WTC11 (cell line): ENCODE measurements at regions not wholly inside any gene's neighbourhood (a gene's known extent, or its start where the extent isn't known, plus 50 kb on each side); places are given as distances from the start of the nearest gene placed in this dataset.

Source experiments
- ATAC-seq: fragments of 200-7000 bp; cut with Tn5 transposase; 2 replicates; pipeline ENCODE4 v1.10.0; 2021; ENCODE audit warnings: mild to moderate bottlenecking, moderate library complexity
- CTCF ChIA-PET: fragments of 300-600 bp; sonication (Branson Sonifier 250); formaldehyde crosslinking; loops from one replicate; lab custom pipeline; 2021; ENCODE audit warnings: antibody characterized with exemption; lab: Charles Lee
- POLR2A ChIA-PET: fragments of 350-600 bp; sonication (Branson Sonifier 250); formaldehyde crosslinking; loops from one replicate; lab custom pipeline; 2021; ENCODE audit warnings: antibody characterized with exemption; lab: Charles Lee
- DNase-seq: peaks from one replicate; pipeline ENCODE4 v3.0.0; 2021; ENCODE audit warnings: low spot score
- H3K27ac Mint-ChIP-seq: 2 replicates; pipeline ENCODE4 v1.8.0; 2021; ENCODE audit warnings: mixed read lengths
- H3K27me3 Mint-ChIP-seq: 2 replicates; pipeline ENCODE4 v1.8.0; 2021; ENCODE audit warnings: low read depth, mild to moderate bottlenecking, moderate library complexity, mixed read lengths
- H3K36me3 Mint-ChIP-seq: 2 replicates; pipeline ENCODE4 v1.8.0; 2021; ENCODE audit warnings: mixed read lengths
- H3K4me1 Mint-ChIP-seq: 2 replicates; pipeline ENCODE4 v1.8.0; 2022; ENCODE audit warnings: mixed read lengths
- H3K4me3 Mint-ChIP-seq: 2 replicates; pipeline ENCODE4 v1.8.0; 2021; ENCODE audit warnings: mild to moderate bottlenecking, moderate library complexity, mixed read lengths
- H3K9me3 Mint-ChIP-seq: 2 replicates; pipeline ENCODE4 v1.8.0; 2021; ENCODE audit warnings: mixed read lengths
- CREB1 ChIP-seq: sonication (generic); formaldehyde crosslinking; IDR thresholded peaks from 2 replicates; pipeline ENCODE4 v1.8.0; 2023; ENCODE audit warnings: mild to moderate bottlenecking, missing genetic modification reagents
- CTCF ChIP-seq: fragments of 200-600 bp; IDR thresholded peaks from 2 replicates; pipeline ENCODE4 v1.8.0; 2022; ENCODE audit warnings: antibody characterized with exemption
- E2F4 ChIP-seq: sonication (generic); formaldehyde crosslinking; IDR thresholded peaks from 2 replicates; pipeline ENCODE4 v1.8.1; 2022; ENCODE audit warnings: low read depth, mild to moderate bottlenecking, moderate library complexity, missing genetic modification reagents, borderline replicate concordance
- ERG ChIP-seq: fragments of 250-450 bp; sonication (Bioruptor Pico); IDR thresholded peaks from 2 replicates; pipeline ENCODE4 v1.8.0; 2021; ENCODE audit warnings: mild to moderate bottlenecking
- FOXK1 ChIP-seq: sonication (generic); formaldehyde crosslinking; IDR thresholded peaks from 2 replicates; pipeline ENCODE4 v1.8.0; 2022; ENCODE audit warnings: mild to moderate bottlenecking, moderate library complexity, missing genetic modification reagents
- MLX ChIP-seq: sonication (generic); formaldehyde crosslinking; IDR thresholded peaks from 2 replicates; pipeline ENCODE4 v1.8.1; 2023; ENCODE audit warnings: mild to moderate bottlenecking, missing genetic modification reagents, moderate library complexity
- NR1H2 ChIP-seq: sonication (generic); formaldehyde crosslinking; IDR thresholded peaks from 2 replicates; pipeline ENCODE4 v1.9.0; 2021; ENCODE audit warnings: mild to moderate bottlenecking, moderate library complexity, missing genetic modification reagents
- NR2C2 ChIP-seq: sonication (generic); formaldehyde crosslinking; IDR thresholded peaks from 2 replicates; pipeline ENCODE4 v1.8.0; 2022; ENCODE audit warnings: mild to moderate bottlenecking, missing genetic modification reagents
- NR3C1 ChIP-seq: sonication (generic); formaldehyde crosslinking; conservative IDR thresholded peaks from 2 replicates; pipeline ENCODE4 v1.8.1; 2023; ENCODE audit warnings: low read depth, mild to moderate bottlenecking, missing genetic modification reagents
- PRDM15 ChIP-seq: sonication (generic); formaldehyde crosslinking; IDR thresholded peaks from 2 replicates; pipeline ENCODE4 v1.8.0; 2022; ENCODE audit warnings: missing genetic modification reagents
- RORB ChIP-seq: fragments of 250-450 bp; sonication (Bioruptor Pico); IDR thresholded peaks from 2 replicates; pipeline ENCODE4 v1.9.0; 2021; ENCODE audit warnings: mild to moderate bottlenecking
- SP1 ChIP-seq: sonication (generic); formaldehyde crosslinking; conservative IDR thresholded peaks from 2 replicates; pipeline ENCODE4 v1.8.1; 2022; ENCODE audit warnings: missing genetic modification reagents
- TEAD1 ChIP-seq: sonication (generic); formaldehyde crosslinking; IDR thresholded peaks from 2 replicates; pipeline ENCODE4 v1.8.0; 2022; ENCODE audit warnings: mild to moderate bottlenecking, missing genetic modification reagents
- TEAD4 ChIP-seq: sonication (generic); formaldehyde crosslinking; IDR thresholded peaks from 2 replicates; pipeline ENCODE4 v1.8.0; 2022; ENCODE audit warnings: mild to moderate bottlenecking, missing genetic modification reagents
- ZNF423 ChIP-seq: fragments of 250-450 bp; sonication (Bioruptor Pico); IDR thresholded peaks from 2 replicates; pipeline ENCODE4 v2.1.2; 2022; ENCODE audit warnings: mild to moderate bottlenecking, moderate library complexity
- ZNF425 ChIP-seq: fragments of 250-450 bp; sonication (Bioruptor Pico); conservative IDR thresholded peaks from 2 replicates; pipeline ENCODE4 v1.9.0; 2021; ENCODE audit warnings: mild to moderate bottlenecking
- ZNF512 ChIP-seq: sonication (generic); formaldehyde crosslinking; IDR thresholded peaks from 2 replicates; pipeline ENCODE4 v1.8.1; 2022; ENCODE audit warnings: missing genetic modification reagents, borderline replicate concordance
- ZNF671 ChIP-seq: fragments of 250-450 bp; sonication (Bioruptor Pico); IDR thresholded peaks from 2 replicates; pipeline ENCODE4 v1.8.0; 2021; ENCODE audit warnings: mild to moderate bottlenecking
- ZSCAN18 ChIP-seq: fragments of 250-450 bp; sonication (Bioruptor Pico); IDR thresholded peaks from 2 replicates; pipeline ENCODE4 v2.1.2; 2022; ENCODE audit warnings: mild to moderate bottlenecking, moderate library complexity

- TF ChIP-seq ZSCAN18 (CRISPR knock-in tag), result no peak
- TF ChIP-seq E2F4 (CRISPR knock-in tag), result no peak
Measured at GRCh38 chr7:52317921-52318320, 717.5 kb upstream of the POM121L12 start (continued).

- POLR2A ChIA-PET, result no interaction called here
- H3K27me3 Mint-ChIP-seq, result no peaks in the 10 kb centered on the region
- H3K36me3 Mint-ChIP-seq, result peaks cover 6% of the 10 kb centered on the region
- ATAC-seq (no peak), DNase-seq (no peak)
- CTCF ChIA-PET, result no interaction called here
- H3K9me3 Mint-ChIP-seq, result peaks cover 25% of the 10 kb centered on the region
- H3K4me1 Mint-ChIP-seq, result no peaks in the 10 kb centered on the region
- no peak overlapping the region for H3K4me3 Mint-ChIP-seq
- H3K27ac Mint-ChIP-seq, result no peak overlapping the region
- TF ChIP-seq FOXK1 (CRISPR knock-in tag), result no peak
- no peak for TF ChIP-seq SP1 (CRISPR knock-in tag)
- TF ChIP-seq NR1H2 (CRISPR knock-in tag), result no peak
- no peak for TF ChIP-seq ZNF425
- no peak for TF ChIP-seq TEAD4
- TF ChIP-seq PRDM15 (CRISPR knock-in tag), result no peak
- no peak for TF ChIP-seq ERG
- TF ChIP-seq MLX (CRISPR knock-in tag), result no peak
- no peak for TF ChIP-seq CTCF
- no peak for TF ChIP-seq ZNF512 (CRISPR knock-in tag)
- no peak for TF ChIP-seq RORB (CRISPR knock-in tag)
- TF ChIP-seq NR2C2 (CRISPR knock-in tag), result no peak
- no peak for TF ChIP-seq NR3C1 (CRISPR knock-in tag)
- TF ChIP-seq ZNF671 (CRISPR knock-in tag), result no peak
- no peak for TF ChIP-seq ZNF423 (CRISPR knock-in tag)
- no peak for TF ChIP-seq CREB1 (CRISPR knock-in tag)
- no peak for TF ChIP-seq E2F4 (CRISPR knock-in tag)
- TF ChIP-seq TEAD1 (CRISPR knock-in tag), result no peak
Measured at GRCh38 chr7:52311886-52312285, 723.5 kb upstream of the POM121L12 start.
